GM23338 (cell line): ENCODE measurements at regions not wholly inside any gene's neighbourhood (a gene's known extent, or its start where the extent isn't known, plus 50 kb on each side); places are given as distances from the start of the nearest gene placed in this dataset.

Source experiments
- ATAC-seq: fragments of 200-7000 bp; cut with Tn5 transposase; 3 replicates; pipeline ENCODE4 v1.9.1; 2020
- DNase-seq: peaks from one replicate; pipeline ENCODE4 v3.0.0-alpha.2; 2015; ENCODE audit warnings: low spot score
- H2AFZ ChIP-seq: fragments of 200-600 bp; sonication (generic); 2 replicates; pipeline ENCODE4 v1.8.0; 2016; ENCODE audit warnings: antibody characterized with exemption, mild to moderate bottlenecking, moderate library complexity
- H3F3A ChIP-seq: fragments of 200-600 bp; sonication (generic); replicated peaks from 2 replicates; pipeline ENCODE4 v1.8.0; 2017; ENCODE audit warnings: antibody characterized with exemption, mixed run types, low read depth
- H3K27ac ChIP-seq: fragments of 200-600 bp; sonication (generic); 2 replicates; pipeline ENCODE4 v1.6.1; 2016; ENCODE audit warnings: low read depth
- H3K27me3 ChIP-seq: fragments of 200-600 bp; sonication (generic); 2 replicates; pipeline ENCODE4 v1.8.0; 2016; ENCODE audit warnings: mild to moderate bottlenecking, mixed run types, moderate library complexity; ENCODE audit not compliant: insufficient read depth
- H3K36me3 ChIP-seq: fragments of 200-600 bp; sonication (generic); 2 replicates; pipeline ENCODE4 v1.8.0; 2016; ENCODE audit warnings: mild to moderate bottlenecking; ENCODE audit not compliant: insufficient read depth
- H3K4me1 ChIP-seq: fragments of 200-600 bp; sonication (generic); 2 replicates; pipeline ENCODE4 v1.8.0; 2016; ENCODE audit warnings: mild to moderate bottlenecking, moderate library complexity; ENCODE audit not compliant: insufficient read depth
- H3K4me2 ChIP-seq: fragments of 200-600 bp; sonication (generic); 2 replicates; pipeline ENCODE4 v1.7.1; 2017; ENCODE audit warnings: mixed run types
- H3K4me3 ChIP-seq: fragments of 200-600 bp; sonication (generic); 2 replicates; pipeline ENCODE4 v1.6.1; 2016; ENCODE audit warnings: mixed run types
- H3K79me2 ChIP-seq: fragments of 200-600 bp; sonication (generic); replicated peaks from 2 replicates; pipeline ENCODE4 v1.8.0; 2017; ENCODE audit warnings: mild to moderate bottlenecking; ENCODE audit not compliant: insufficient read depth
- H3K9me2 ChIP-seq: fragments of 200-600 bp; sonication (generic); 2 replicates; pipeline ENCODE4 v1.8.0; 2017; ENCODE audit not compliant: insufficient read depth
- H4K20me1 ChIP-seq: fragments of 200-600 bp; sonication (generic); replicated peaks from 2 replicates; pipeline ENCODE4 v1.8.0; 2017; ENCODE audit warnings: mild to moderate bottlenecking; ENCODE audit not compliant: insufficient read depth
- H3K27ac Mint-ChIP-seq: 2 replicates; pipeline ENCODE4 v1.8.0; 2020; ENCODE audit warnings: inconsistent platforms, mild to moderate bottlenecking, moderate library complexity, mixed read lengths
- H3K27me3 Mint-ChIP-seq: 3 replicates; pipeline ENCODE4 v1.8.0; 2022; ENCODE audit warnings: low read depth, mild to moderate bottlenecking, moderate library complexity, mixed read lengths, inconsistent platforms; ENCODE audit not compliant: insufficient read depth, poor library complexity
- H3K36me3 Mint-ChIP-seq: 3 replicates; pipeline ENCODE4 v1.8.0; 2021; ENCODE audit warnings: low read depth, mild to moderate bottlenecking, inconsistent platforms, moderate library complexity, mixed read lengths
- H3K4me1 Mint-ChIP-seq: 3 replicates; pipeline ENCODE4 v1.8.0; 2020; ENCODE audit warnings: mild to moderate bottlenecking, inconsistent platforms, mixed read lengths
- H3K4me3 Mint-ChIP-seq: 3 replicates; pipeline ENCODE4 v1.8.0; 2021; ENCODE audit warnings: moderate library complexity, mild to moderate bottlenecking, inconsistent platforms, mixed read lengths
- H3K9me3 Mint-ChIP-seq: 3 replicates; pipeline ENCODE4 v1.8.0; 2020; ENCODE audit warnings: moderate library complexity, mild to moderate bottlenecking, inconsistent platforms, mixed read lengths
- CREB1 ChIP-seq: fragments of 250-450 bp; sonication (Bioruptor Pico); IDR thresholded peaks from 2 replicates; pipeline ENCODE4 v1.5.0; 2020; ENCODE audit warnings: low read depth, mild to moderate bottlenecking, moderate library complexity
- EZH2 ChIP-seq: fragments of 200-600 bp; sonication (generic); IDR thresholded peaks from one replicate; pipeline ENCODE4 v1.8.0; 2017; ENCODE audit warnings: antibody characterized with exemption, mild to moderate bottlenecking, low read depth; ENCODE audit not compliant: unreplicated experiment
- EZH2phosphoT487 ChIP-seq: fragments of 200-600 bp; sonication (generic); IDR thresholded peaks from one replicate; pipeline ENCODE4 v1.8.1; 2018; ENCODE audit warnings: antibody characterized with exemption; ENCODE audit not compliant: unreplicated experiment
- JUNB ChIP-seq: IDR thresholded peaks from one replicate; pipeline ENCODE4 v1.6.1; 2016; ENCODE audit warnings: antibody characterized with exemption; ENCODE audit not compliant: unreplicated experiment
- NANOG ChIP-seq: IDR thresholded peaks from 2 replicates; pipeline ENCODE4 v1.6.1; 2016; ENCODE audit warnings: antibody characterized with exemption, borderline replicate concordance
- ZNF114 ChIP-seq: fragments of 250-450 bp; sonication (Bioruptor Pico); IDR thresholded peaks from 2 replicates; pipeline ENCODE4 v1.5.0; 2020; ENCODE audit warnings: mild to moderate bottlenecking, moderate library complexity
- ZNF331 ChIP-seq: fragments of 250-450 bp; sonication (Bioruptor Pico); IDR thresholded peaks from 2 replicates; pipeline ENCODE4 v1.5.0; 2020; ENCODE audit warnings: low read depth, mild to moderate bottlenecking, moderate library complexity
- TF ChIP-seq, protein P1 (sequence below): fragments of 250-450 bp; sonication (Bioruptor Pico); IDR thresholded peaks from 2 replicates; pipeline ENCODE4 v1.5.0; 2020; ENCODE audit warnings: mild to moderate bottlenecking, moderate library complexity
- TF ChIP-seq, protein P2 (sequence below): IDR thresholded peaks from 2 replicates; pipeline ENCODE4 v1.6.1; 2016; ENCODE audit warnings: antibody characterized with exemption
- TF ChIP-seq, protein P3 (sequence below), 2 experiments: fragments of 200-600 bp in 1 of 2; sonication (generic) in 1 of 2; conservative IDR thresholded peaks; 2 replicates each; pipeline versions ENCODE4 v1.5.1 to v1.6.1; 2016 to 2017; ENCODE audit warnings: antibody characterized with exemption in 2 of 2, low read depth in 2 of 2, mild to moderate bottlenecking in 2 of 2, moderate library complexity in 1 of 2
- TF ChIP-seq, protein P4 (sequence below): IDR thresholded peaks from one replicate; pipeline ENCODE4 v1.6.1; 2018; ENCODE audit warnings: antibody characterized with exemption; ENCODE audit not compliant: unreplicated experiment

DNA sequence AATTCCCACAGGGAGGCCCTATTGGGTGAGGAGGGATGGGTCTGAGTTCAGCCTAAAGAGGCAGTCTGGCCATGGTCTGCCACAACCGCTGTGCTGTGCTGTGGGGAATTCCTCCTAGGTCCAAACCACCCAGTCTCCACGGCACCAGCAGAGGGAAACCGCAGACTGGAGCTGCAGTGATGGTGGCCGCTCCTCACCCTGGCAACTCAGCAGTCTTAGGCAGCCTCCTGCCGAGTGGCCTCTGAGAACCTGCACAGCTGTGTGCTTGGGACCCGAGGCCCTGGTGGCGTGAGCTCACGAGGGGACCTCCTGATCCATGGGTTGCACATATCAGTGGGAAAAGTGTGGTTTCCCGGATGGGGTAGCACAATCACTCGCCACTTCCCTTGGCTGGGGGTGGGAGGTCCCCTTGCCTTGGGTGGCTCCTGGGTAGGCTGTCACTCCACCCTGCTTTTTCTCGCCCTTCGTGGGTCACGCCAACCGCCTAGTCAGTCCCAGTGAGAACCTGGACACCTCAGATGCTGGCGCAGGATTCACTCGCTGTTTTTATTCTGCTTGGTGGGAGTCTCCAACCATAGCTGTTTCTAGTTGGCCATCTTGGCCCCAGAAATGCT lies 242.2 kb downstream of the CDH26 start (continued):
- TF ChIP-seq, protein P1, sequence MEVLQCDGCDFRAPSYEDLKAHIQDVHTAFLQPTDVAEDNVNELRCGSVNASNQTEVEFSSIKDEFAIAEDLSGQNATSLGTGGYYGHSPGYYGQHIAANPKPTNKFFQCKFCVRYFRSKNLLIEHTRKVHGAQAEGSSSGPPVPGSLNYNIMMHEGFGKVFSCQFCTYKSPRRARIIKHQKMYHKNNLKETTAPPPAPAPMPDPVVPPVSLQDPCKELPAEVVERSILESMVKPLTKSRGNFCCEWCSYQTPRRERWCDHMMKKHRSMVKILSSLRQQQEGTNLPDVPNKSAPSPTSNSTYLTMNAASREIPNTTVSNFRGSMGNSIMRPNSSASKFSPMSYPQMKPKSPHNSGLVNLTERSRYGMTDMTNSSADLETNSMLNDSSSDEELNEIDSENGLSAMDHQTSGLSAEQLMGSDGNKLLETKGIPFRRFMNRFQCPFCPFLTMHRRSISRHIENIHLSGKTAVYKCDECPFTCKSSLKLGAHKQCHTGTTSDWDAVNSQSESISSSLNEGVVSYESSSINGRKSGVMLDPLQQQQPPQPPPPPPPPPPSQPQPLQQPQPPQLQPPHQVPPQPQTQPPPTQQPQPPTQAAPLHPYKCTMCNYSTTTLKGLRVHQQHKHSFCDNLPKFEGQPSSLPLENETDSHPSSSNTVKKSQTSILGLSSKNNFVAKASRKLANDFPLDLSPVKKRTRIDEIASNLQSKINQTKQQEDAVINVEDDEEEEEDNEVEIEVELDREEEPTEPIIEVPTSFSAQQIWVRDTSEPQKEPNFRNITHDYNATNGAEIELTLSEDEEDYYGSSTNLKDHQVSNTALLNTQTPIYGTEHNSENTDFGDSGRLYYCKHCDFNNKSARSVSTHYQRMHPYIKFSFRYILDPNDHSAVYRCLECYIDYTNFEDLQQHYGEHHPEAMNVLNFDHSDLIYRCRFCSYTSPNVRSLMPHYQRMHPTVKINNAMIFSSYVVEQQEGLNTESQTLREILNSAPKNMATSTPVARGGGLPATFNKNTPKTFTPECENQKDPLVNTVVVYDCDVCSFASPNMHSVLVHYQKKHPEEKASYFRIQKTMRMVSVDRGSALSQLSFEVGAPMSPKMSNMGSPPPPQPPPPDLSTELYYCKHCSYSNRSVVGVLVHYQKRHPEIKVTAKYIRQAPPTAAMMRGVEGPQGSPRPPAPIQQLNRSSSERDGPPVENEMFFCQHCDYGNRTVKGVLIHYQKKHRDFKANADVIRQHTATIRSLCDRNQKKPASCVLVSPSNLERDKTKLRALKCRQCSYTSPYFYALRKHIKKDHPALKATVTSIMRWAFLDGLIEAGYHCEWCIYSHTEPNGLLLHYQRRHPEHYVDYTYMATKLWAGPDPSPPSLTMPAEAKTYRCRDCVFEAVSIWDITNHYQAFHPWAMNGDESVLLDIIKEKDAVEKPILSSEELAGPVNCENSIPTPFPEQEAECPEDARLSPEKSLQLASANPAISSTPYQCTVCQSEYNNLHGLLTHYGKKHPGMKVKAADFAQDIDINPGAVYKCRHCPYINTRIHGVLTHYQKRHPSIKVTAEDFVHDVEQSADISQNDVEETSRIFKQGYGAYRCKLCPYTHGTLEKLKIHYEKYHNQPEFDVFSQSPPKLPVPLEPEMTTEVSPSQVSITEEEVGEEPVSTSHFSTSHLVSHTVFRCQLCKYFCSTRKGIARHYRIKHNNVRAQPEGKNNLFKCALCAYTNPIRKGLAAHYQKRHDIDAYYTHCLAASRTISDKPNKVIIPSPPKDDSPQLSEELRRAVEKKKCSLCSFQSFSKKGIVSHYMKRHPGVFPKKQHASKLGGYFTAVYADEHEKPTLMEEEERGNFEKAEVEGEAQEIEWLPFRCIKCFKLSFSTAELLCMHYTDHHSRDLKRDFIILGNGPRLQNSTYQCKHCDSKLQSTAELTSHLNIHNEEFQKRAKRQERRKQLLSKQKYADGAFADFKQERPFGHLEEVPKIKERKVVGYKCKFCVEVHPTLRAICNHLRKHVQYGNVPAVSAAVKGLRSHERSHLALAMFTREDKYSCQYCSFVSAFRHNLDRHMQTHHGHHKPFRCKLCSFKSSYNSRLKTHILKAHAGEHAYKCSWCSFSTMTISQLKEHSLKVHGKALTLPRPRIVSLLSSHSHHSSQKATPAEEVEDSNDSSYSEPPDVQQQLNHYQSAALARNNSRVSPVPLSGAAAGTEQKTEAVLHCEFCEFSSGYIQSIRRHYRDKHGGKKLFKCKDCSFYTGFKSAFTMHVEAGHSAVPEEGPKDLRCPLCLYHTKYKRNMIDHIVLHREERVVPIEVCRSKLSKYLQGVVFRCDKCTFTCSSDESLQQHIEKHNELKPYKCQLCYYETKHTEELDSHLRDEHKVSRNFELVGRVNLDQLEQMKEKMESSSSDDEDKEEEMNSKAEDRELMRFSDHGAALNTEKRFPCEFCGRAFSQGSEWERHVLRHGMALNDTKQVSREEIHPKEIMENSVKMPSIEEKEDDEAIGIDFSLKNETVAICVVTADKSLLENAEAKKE (CRISPR knock-in tag) = no peak

DNA sequence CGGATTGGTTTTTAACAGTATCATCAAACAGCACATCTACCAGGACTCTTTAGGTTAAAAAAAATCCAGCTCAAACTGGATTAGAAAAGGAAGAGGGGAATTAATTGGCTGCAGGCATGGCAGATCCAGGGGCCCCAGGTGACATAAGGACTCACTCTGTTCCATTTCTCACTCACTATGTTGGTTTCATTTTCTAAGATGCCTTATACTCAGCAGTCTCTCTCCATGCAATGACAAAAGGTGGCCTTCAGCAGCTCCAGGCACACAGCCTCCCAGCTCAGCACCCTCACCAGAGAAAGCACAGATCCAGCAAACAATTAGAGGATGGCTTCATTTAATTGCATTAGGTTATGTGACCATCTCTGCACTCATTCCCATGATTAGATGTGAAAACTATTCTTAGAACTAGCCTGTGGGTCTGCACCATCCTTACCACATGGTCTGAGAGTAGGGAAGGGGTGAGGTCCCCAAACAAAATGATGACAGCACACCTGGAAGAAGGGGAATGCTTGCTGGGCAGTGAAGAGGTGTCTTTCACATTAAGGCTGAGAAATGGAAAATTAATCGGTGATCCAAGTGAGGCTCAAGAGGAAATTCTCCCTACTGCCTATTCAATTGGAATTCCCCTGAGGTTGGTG lies 243.1 kb downstream of the CDH26 start:
- H3K27me3 ChIP-seq = no peaks in the 10 kb centered on the region
- Mint-ChIP-seq H3K27ac (no peak overlapping the region), H3K4me3 (no peak overlapping the region), H3K4me1 (peaks cover 6% of the 10 kb centered on the region), H3K27me3 (peaks cover 12% of the 10 kb centered on the region), H3K36me3 (no peaks in the 10 kb centered on the region), H3K9me3 (peaks cover 4% of the 10 kb centered on the region; the same call in 2 of the 3 replicates)
- H3K4me2 ChIP-seq = no peak overlapping the region
- no peak overlapping the region for H3K4me3 ChIP-seq
- H3F3A ChIP-seq = no peaks in the 10 kb centered on the region
- no peaks in the 10 kb centered on the region for H4K20me1 ChIP-seq
- no peaks in the 10 kb centered on the region for H3K9me2 ChIP-seq
- ATAC-seq (no peak), DNase-seq (no peak)
- H3K79me2 ChIP-seq = no peaks in the 10 kb centered on the region
- H3K4me1 ChIP-seq = no peaks in the 10 kb centered on the region
- no peak overlapping the region for H3K27ac ChIP-seq
- no peaks in the 10 kb centered on the region; the same call in 1 of the 2 replicates for H3K36me3 ChIP-seq
- no peak overlapping the region for H2AFZ ChIP-seq
- TF ChIP-seq, protein P2, sequence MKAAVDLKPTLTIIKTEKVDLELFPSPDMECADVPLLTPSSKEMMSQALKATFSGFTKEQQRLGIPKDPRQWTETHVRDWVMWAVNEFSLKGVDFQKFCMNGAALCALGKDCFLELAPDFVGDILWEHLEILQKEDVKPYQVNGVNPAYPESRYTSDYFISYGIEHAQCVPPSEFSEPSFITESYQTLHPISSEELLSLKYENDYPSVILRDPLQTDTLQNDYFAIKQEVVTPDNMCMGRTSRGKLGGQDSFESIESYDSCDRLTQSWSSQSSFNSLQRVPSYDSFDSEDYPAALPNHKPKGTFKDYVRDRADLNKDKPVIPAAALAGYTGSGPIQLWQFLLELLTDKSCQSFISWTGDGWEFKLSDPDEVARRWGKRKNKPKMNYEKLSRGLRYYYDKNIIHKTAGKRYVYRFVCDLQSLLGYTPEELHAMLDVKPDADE = no peak
- TF ChIP-seq EZH2phosphoT487 (no peak), JUNB (no peak), ZNF331 (no peak), CREB1 (CRISPR knock-in tag) (no peak), NANOG (no peak), ZNF114 (no peak), EZH2 (no peak)
- TF ChIP-seq, protein P3, sequence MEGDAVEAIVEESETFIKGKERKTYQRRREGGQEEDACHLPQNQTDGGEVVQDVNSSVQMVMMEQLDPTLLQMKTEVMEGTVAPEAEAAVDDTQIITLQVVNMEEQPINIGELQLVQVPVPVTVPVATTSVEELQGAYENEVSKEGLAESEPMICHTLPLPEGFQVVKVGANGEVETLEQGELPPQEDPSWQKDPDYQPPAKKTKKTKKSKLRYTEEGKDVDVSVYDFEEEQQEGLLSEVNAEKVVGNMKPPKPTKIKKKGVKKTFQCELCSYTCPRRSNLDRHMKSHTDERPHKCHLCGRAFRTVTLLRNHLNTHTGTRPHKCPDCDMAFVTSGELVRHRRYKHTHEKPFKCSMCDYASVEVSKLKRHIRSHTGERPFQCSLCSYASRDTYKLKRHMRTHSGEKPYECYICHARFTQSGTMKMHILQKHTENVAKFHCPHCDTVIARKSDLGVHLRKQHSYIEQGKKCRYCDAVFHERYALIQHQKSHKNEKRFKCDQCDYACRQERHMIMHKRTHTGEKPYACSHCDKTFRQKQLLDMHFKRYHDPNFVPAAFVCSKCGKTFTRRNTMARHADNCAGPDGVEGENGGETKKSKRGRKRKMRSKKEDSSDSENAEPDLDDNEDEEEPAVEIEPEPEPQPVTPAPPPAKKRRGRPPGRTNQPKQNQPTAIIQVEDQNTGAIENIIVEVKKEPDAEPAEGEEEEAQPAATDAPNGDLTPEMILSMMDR (conservative IDR thresholded peaks at IDR 0.05; ENCODE audit: low read depth in 2 of 2) = no peak
- TF ChIP-seq, protein P4, sequence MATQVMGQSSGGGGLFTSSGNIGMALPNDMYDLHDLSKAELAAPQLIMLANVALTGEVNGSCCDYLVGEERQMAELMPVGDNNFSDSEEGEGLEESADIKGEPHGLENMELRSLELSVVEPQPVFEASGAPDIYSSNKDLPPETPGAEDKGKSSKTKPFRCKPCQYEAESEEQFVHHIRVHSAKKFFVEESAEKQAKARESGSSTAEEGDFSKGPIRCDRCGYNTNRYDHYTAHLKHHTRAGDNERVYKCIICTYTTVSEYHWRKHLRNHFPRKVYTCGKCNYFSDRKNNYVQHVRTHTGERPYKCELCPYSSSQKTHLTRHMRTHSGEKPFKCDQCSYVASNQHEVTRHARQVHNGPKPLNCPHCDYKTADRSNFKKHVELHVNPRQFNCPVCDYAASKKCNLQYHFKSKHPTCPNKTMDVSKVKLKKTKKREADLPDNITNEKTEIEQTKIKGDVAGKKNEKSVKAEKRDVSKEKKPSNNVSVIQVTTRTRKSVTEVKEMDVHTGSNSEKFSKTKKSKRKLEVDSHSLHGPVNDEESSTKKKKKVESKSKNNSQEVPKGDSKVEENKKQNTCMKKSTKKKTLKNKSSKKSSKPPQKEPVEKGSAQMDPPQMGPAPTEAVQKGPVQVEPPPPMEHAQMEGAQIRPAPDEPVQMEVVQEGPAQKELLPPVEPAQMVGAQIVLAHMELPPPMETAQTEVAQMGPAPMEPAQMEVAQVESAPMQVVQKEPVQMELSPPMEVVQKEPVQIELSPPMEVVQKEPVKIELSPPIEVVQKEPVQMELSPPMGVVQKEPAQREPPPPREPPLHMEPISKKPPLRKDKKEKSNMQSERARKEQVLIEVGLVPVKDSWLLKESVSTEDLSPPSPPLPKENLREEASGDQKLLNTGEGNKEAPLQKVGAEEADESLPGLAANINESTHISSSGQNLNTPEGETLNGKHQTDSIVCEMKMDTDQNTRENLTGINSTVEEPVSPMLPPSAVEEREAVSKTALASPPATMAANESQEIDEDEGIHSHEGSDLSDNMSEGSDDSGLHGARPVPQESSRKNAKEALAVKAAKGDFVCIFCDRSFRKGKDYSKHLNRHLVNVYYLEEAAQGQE = no peak
